Progenitor cell of endocrine pancreas (in vitro differentiated cells): ENCODE measurements at regions not wholly inside any gene's neighbourhood (a gene's known extent, or its start where the extent isn't known, plus 50 kb on each side); places are given as distances from the start of the nearest gene placed in this dataset.

Experiments
- DNase-seq: peaks from one replicate; pipeline ENCODE4 v3.0.0; 2021; ENCODE audit warnings: low spot score; ENCODE audit not compliant: unreplicated experiment
- H3K27ac Mint-ChIP-seq: 2 replicates; pipeline ENCODE4 v1.8.0; 2021; ENCODE audit warnings: mild to moderate bottlenecking, moderate library complexity, mixed read lengths
- H3K27me3 Mint-ChIP-seq: 2 replicates; pipeline ENCODE4 v1.8.0; 2021; ENCODE audit warnings: mixed read lengths
- H3K36me3 Mint-ChIP-seq: 2 replicates; pipeline ENCODE4 v1.8.0; 2022; ENCODE audit warnings: mixed read lengths; ENCODE audit not compliant: insufficient read depth
- H3K4me1 Mint-ChIP-seq: 2 replicates; pipeline ENCODE4 v1.8.0; 2021; ENCODE audit warnings: low read depth, mixed read lengths
- H3K4me3 Mint-ChIP-seq: 2 replicates; pipeline ENCODE4 v1.8.0; 2021; ENCODE audit warnings: low read depth, mild to moderate bottlenecking, moderate library complexity, mixed read lengths
- H3K9me3 Mint-ChIP-seq: 2 replicates; pipeline ENCODE4 v1.8.0; 2021; ENCODE audit warnings: low read depth, mixed read lengths
- CTCF ChIP-seq: fragments of 200-600 bp; sonication (generic); IDR thresholded peaks from one replicate; pipeline ENCODE4 v1.5.0; 2021; ENCODE audit warnings: antibody characterized with exemption, mild to moderate bottlenecking; ENCODE audit not compliant: unreplicated experiment

GRCh38 chr3:152619691-152620090 lies 215.2 kb upstream of the P2RY1 start:
- no peak for TF ChIP-seq CTCF
- Mint-ChIP-seq H3K27me3 (peaks cover 19% of the 10 kb centered on the region), H3K4me1 (peaks cover 13% of the 10 kb centered on the region), H3K9me3 (no peaks in the 10 kb centered on the region), H3K4me3 (no peak overlapping the region), H3K36me3 (no peaks in the 10 kb centered on the region), H3K27ac (no peak overlapping the region)
- DNase-seq = no peak

GRCh38 chr3:152620395-152620794 lies 214.5 kb upstream of the P2RY1 start:
- H3K4me3 Mint-ChIP-seq = no peak overlapping the region
- peaks cover 13% of the 10 kb centered on the region for H3K4me1 Mint-ChIP-seq
- no peak for TF ChIP-seq CTCF
- H3K27me3 Mint-ChIP-seq = peaks cover 19% of the 10 kb centered on the region
- no peaks in the 10 kb centered on the region for H3K9me3 Mint-ChIP-seq
- no peaks in the 10 kb centered on the region for H3K36me3 Mint-ChIP-seq
- no peak for DNase-seq
- no peak overlapping the region for H3K27ac Mint-ChIP-seq

- no peak overlapping the region for H3K4me3 Mint-ChIP-seq
- H3K9me3 Mint-ChIP-seq = no peaks in the 10 kb centered on the region
- no peak for TF ChIP-seq CTCF
- no peak overlapping the region for H3K27ac Mint-ChIP-seq
- DNase-seq = no peak
- no peaks in the 10 kb centered on the region for H3K36me3 Mint-ChIP-seq
- H3K27me3 Mint-ChIP-seq = peaks cover 19% of the 10 kb centered on the region
- peaks cover 13% of the 10 kb centered on the region for H3K4me1 Mint-ChIP-seq
Measured at GRCh38 chr3:152621006-152621868, 213.7 kb upstream of the P2RY1 start.

- H3K4me1 Mint-ChIP-seq = peaks cover 13% of the 10 kb centered on the region
Measured at GRCh38 chr3:152621967-152622810, 212.7 kb upstream of the P2RY1 start.

More at GRCh38 chr3:152621967-152622810, 212.7 kb upstream of the P2RY1 start:
- no peak for TF ChIP-seq CTCF
- Mint-ChIP-seq H3K9me3 (no peaks in the 10 kb centered on the region), H3K4me3 (no peak overlapping the region), H3K36me3 (no peaks in the 10 kb centered on the region), H3K27me3 (peaks cover 19% of the 10 kb centered on the region), H3K27ac (no peak overlapping the region)
- DNase-seq = no peak
